Progenitor cell of endocrine pancreas (in vitro differentiated cells): ENCODE measurements at regions not wholly inside any gene's neighbourhood (a gene's known extent, or its start where the extent isn't known, plus 50 kb on each side); places are given as distances from the start of the nearest gene placed in this dataset.
"Not testable (repeated sequence)": the region's sequence is repeated elsewhere in the genome, so short reads cannot be mapped to it uniquely, and the experiment has no call there.

Experiments used
- DNase-seq: peaks from one replicate; pipeline ENCODE4 v3.0.0; 2021; ENCODE audit warnings: low spot score; ENCODE audit not compliant: unreplicated experiment
- H3K27ac Mint-ChIP-seq: 2 replicates; pipeline ENCODE4 v1.8.0; 2021; ENCODE audit warnings: mild to moderate bottlenecking, moderate library complexity, mixed read lengths
- H3K27me3 Mint-ChIP-seq: 2 replicates; pipeline ENCODE4 v1.8.0; 2021; ENCODE audit warnings: mixed read lengths
- H3K36me3 Mint-ChIP-seq: 2 replicates; pipeline ENCODE4 v1.8.0; 2022; ENCODE audit warnings: mixed read lengths; ENCODE audit not compliant: insufficient read depth
- H3K4me1 Mint-ChIP-seq: 2 replicates; pipeline ENCODE4 v1.8.0; 2021; ENCODE audit warnings: low read depth, mixed read lengths
- H3K4me3 Mint-ChIP-seq: 2 replicates; pipeline ENCODE4 v1.8.0; 2021; ENCODE audit warnings: low read depth, mild to moderate bottlenecking, moderate library complexity, mixed read lengths
- H3K9me3 Mint-ChIP-seq: 2 replicates; pipeline ENCODE4 v1.8.0; 2021; ENCODE audit warnings: low read depth, mixed read lengths
- TF ChIP-seq, protein P1 (sequence below): fragments of 200-600 bp; sonication (generic); IDR thresholded peaks from one replicate; pipeline ENCODE4 v1.5.0; 2021; ENCODE audit warnings: antibody characterized with exemption, mild to moderate bottlenecking; ENCODE audit not compliant: unreplicated experiment

DNA sequence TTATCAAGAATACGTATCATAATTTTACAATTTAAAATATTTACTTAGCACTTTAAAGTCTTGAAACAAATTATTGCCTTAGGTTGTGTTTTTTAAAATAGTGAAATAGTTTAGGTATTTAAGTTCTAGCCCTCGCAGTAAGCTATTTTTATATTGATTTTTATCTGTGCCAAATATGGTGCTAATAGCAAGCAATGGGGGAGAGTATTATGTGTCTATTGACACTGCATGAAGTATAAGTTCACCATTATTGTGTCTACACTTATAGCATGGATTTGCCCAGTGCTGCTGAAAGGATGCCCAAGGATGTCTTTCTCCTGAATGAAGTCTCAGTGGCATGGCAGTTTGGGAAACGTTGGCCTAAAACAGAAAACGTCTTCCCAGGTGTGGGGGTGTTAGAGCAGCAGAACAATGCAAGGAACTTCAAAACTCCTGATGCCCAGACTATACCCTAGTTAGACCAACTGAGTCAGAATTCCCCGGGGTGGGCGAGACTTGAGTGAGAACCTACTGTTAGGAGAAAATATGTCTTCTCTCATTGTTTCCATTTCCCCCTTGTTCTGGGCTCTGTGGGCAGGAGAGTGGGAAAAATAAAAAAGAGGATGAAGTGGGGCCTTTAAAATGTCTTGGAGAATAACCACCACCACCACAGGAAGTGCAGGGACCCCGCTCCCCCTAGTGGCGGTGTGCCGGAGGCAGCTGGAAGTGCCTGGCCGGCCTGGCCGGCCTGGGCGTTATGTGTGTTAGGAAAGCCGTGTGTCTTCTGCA, 104.2 kb upstream of the SLC7A14 start:
- Mint-ChIP-seq H3K4me3 (no peak overlapping the region), H3K36me3 (no peaks in the 10 kb centered on the region), H3K27me3 (peaks cover 13% of the 10 kb centered on the region), H3K4me1 (peaks cover 5% of the 10 kb centered on the region), H3K9me3 (no peaks in the 10 kb centered on the region), H3K27ac (no peak overlapping the region)
- TF ChIP-seq, protein P1, sequence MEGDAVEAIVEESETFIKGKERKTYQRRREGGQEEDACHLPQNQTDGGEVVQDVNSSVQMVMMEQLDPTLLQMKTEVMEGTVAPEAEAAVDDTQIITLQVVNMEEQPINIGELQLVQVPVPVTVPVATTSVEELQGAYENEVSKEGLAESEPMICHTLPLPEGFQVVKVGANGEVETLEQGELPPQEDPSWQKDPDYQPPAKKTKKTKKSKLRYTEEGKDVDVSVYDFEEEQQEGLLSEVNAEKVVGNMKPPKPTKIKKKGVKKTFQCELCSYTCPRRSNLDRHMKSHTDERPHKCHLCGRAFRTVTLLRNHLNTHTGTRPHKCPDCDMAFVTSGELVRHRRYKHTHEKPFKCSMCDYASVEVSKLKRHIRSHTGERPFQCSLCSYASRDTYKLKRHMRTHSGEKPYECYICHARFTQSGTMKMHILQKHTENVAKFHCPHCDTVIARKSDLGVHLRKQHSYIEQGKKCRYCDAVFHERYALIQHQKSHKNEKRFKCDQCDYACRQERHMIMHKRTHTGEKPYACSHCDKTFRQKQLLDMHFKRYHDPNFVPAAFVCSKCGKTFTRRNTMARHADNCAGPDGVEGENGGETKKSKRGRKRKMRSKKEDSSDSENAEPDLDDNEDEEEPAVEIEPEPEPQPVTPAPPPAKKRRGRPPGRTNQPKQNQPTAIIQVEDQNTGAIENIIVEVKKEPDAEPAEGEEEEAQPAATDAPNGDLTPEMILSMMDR, result peak; percentile 92
- DNase-seq, result peak; percentile 55

DNA sequence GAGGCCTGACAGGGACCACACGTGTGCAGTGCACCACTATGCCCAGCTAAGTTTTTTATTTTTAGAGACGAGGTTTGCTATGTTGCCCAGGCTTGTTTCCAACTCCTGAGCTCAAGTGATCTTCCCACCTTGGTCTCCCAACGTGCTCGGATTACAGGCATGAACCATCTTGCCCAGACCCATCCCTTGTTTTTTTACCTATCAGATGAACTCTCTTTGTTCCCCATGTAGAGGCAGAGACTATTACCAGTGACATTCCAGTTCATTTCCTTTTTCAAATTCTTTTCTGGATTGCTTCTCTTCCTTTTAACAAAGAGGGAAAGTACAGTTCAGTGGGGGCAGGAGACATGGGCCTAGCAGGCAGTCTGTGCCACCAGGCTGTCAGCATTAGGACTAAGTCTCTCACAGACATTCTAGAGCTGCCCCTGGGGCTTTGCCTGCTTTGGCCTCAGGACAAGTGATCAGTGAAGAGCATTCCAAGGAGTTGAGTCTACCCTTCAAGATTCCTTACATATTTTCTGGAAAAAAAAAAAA, 103.5 kb upstream of the SLC7A14 start:
- Mint-ChIP-seq H3K27ac (no peak overlapping the region), H3K27me3 (peaks cover 13% of the 10 kb centered on the region), H3K36me3 (no peaks in the 10 kb centered on the region), H3K4me1 (peaks cover 5% of the 10 kb centered on the region), H3K9me3 (no peaks in the 10 kb centered on the region), H3K4me3 (no peak overlapping the region)
- TF ChIP-seq, protein P1, result no peak
- DNase-seq, result no peak

DNA sequence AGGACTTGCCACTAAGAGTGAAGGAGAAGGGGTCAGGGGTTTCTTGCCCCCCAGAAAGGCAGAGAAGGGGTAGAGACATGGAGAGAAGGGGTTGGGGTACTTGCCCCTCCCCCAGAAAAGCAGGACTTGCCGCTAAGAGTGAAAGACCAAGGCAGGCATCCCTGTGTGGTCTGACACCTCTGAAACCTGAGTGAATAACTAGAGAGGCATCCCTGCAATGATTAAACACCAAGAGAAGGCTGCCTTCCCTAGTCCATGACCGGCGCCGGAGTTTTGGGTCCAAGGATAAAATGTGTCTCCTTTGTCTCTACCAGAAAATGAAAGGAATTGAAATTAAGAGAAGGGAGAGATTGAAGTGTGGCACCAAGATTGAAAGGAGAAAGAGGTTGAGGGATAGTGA, 102.3 kb upstream of the SLC7A14 start:
- not testable (repeated sequence) for H3K36me3 Mint-ChIP-seq, H3K27ac Mint-ChIP-seq, H3K4me1 Mint-ChIP-seq, H3K4me3 Mint-ChIP-seq, H3K9me3 Mint-ChIP-seq, DNase-seq
- peaks cover 13% of the 10 kb centered on the region for H3K27me3 Mint-ChIP-seq

DNA sequence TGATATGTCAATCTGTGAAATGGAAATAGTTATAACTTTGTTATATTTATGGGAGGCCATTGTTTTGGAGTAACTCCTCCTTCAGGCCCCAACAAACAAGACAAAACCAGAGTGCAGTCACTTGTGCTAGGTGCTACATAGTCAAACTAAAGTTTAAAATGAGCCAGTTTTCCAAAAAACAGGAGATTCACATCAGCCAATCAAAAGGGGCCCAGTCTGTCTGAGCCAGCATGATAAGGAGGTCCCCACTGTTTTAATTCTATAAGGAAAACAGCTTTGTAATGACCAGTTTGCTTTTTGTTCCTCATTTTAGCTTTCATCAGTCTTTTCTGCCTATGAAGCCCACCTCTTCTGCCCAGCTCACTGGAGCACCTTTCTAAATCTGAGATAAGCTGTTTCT, 94.7 kb upstream of the SLC7A14 start:
- Mint-ChIP-seq H3K36me3 (peaks cover 2% of the 10 kb centered on the region), H3K4me3 (no peak overlapping the region), H3K27me3 (no peaks in the 10 kb centered on the region), H3K4me1 (no peaks in the 10 kb centered on the region), H3K9me3 (peaks cover 8% of the 10 kb centered on the region), H3K27ac (no peak overlapping the region)
- no peak for DNase-seq
- TF ChIP-seq, protein P1, result no peak

DNA sequence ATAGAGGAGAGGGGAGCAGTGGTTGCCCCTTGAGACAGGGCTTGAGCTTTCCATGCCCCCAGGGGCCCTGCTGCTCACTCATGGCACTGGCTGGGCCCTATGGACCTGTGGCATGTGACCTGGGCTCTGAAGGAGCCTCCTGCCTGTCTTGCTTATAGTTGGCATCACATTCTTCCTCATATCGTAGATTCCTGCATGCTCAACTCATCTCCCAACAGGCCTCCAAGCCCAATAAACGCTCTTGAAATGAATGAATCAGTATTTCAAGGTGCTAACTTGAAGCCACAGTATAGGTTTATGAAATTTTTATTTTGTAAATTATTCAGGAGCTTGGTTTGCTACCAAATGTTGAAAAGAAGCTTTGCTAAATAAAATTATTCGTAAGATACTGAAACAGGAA, 93.3 kb upstream of the SLC7A14 start:
- Mint-ChIP-seq H3K27ac (no peak overlapping the region), H3K4me1 (no peaks in the 10 kb centered on the region), H3K4me3 (no peak overlapping the region), H3K27me3 (no peaks in the 10 kb centered on the region), H3K9me3 (peaks cover 8% of the 10 kb centered on the region), H3K36me3 (peaks cover 2% of the 10 kb centered on the region)
- TF ChIP-seq, protein P1, result no peak
- DNase-seq, result no peak

DNA sequence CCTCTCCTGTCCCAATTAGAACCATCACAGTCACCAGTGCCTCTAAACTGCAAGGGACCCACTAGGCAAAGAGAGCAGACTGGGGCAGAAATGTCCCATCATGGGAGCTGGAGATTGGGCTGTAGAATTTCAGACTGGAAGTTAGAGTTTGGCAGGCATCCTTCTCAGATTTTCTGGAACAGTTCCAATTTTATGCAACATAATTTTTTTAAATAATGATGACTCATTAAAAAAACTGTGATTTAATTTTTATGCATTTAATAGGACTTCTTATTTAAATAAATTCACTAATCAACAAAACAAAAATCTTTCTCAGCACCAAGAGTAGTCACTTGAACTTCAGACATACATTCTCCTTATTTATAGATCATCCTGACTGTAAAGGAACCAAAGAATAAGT, 84.6 kb upstream of the SLC7A14 start:
- Mint-ChIP-seq H3K27ac (no peak overlapping the region), H3K36me3 (peaks cover 1% of the 10 kb centered on the region), H3K9me3 (peaks cover 11% of the 10 kb centered on the region), H3K4me1 (no peaks in the 10 kb centered on the region), H3K4me3 (no peak overlapping the region), H3K27me3 (no peaks in the 10 kb centered on the region)
- no peak for DNase-seq
- TF ChIP-seq, protein P1, result no peak

DNA sequence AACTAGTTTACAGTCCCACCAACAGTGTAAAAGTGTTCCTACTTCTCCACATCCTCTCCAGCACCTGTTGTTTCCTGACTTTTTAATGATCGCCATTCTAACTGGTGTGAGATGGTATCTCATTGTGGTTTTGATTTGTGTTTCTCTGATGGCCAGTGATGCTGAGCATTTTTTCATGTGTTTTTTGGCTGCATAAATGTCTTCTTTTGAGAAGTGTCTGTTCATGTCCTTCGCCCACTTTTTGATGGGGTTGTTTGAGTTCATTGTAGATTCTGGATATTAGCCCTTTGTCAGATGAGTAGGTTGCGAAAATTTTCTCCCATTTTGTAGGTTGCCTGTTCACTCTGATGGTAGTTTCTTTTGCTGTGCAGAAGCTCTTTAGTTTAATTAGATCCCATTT, 77.1 kb upstream of the SLC7A14 start:
- H3K27me3 Mint-ChIP-seq, H3K27ac Mint-ChIP-seq, H3K9me3 Mint-ChIP-seq, H3K4me1 Mint-ChIP-seq, H3K36me3 Mint-ChIP-seq, H3K4me3 Mint-ChIP-seq, DNase-seq: not testable (repeated sequence)
